ENCODE measurements at regions not wholly inside any gene's neighbourhood (a gene's known extent, or its start where the extent isn't known, plus 50 kb on each side); places are given as distances from the start of the nearest gene placed in this dataset.

DNA sequence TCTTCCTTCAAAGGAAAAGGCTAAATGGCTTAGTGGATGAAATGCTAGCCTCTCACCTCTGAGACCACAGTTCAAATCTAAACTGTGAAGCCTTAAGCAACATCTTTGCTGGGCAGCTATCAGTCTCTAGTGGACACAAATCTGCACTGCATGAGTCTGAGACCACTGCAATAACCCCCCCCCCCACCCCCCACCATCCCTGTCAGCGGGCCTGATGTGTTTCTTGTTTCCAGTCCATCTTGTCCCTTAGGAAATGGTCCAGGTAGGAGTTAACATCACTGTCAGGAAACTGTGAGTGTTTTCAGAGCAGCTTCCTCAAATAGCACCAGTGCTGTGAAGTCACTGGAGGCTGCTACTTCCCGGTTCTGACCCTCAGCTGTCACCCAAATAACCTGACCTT lies 140.6 kb upstream of the TMCO5A start:
- no peak for FAIRE-seq

DNA sequence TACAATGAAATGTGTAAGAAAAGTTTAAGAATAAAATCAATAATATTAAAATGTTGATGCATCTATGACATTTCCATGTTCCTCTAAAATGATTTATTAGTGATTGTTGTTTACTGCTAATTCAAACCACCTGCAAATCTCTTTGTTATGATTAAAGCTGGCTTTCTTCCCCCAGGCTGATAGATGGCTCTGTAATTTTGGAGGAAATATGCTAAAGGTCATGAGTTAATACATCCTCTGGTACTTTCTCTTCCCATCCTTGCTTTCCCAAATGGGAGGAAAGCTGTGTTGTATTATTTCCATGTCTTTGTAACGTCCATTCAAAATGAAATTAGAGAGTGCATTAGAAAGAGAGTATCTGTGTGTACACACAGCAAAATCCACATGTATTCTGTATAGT lies 139.5 kb upstream of the TMCO5A start:
- FAIRE-seq, result no peak

DNA sequence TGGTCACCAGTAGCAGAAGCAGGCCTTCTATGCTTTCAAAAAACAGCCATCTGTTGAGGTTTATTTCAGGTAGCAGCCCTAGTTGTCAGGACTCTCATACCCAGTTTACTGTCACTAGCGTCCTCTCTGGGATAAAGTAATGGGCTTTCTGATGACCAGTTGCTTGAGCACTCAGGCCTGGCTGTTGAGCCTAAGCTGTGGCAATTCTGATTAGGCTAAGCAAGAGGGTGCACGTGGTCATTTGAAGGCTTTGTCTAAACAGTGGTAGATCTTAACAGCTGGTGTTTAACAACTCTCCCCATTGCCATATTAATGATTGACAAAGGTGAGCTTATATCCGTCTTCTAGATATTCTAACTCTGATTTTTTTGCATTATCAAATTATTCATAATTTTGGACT lies 132.9 kb upstream of the TMCO5A start:
- no peak for FAIRE-seq

DNA sequence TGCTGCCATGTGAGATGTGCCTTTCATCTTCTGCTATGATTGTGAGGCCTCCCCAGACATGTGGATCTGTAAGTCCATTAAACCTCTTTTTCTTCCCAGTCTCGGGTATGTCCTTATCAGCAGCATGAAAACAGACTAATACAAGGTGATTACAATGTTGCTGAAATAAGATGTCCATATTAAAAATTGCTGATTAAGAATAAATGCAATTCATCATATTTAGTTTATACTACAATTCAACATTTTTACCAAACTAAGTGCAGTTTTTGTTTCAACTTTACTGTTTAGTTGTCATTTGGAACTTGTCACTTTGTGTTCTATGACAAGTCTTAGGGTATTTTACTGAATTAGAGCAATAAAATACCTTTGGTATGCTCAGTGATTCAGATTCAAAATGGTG lies 127.6 kb upstream of the TMCO5A start:
- FAIRE-seq, result no peak

DNA sequence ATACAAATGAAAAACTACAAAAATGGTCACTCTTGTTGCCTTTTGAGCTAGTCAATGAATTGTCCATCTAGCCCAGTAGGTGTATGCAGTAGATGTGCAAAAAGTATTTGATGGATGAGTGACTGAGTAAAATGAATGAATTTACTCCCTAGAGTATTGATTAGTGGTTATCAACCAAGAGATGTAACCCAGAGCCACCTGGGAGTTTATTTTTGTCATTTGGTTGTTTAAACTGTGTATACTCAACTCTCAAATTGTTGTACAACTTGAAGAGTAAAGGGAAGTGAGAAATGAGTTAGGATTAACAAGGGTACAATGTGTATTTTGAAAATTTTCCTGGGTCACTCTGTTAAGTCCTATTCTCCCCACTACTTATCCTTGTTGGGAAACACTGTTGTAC lies 124.1 kb upstream of the TMCO5A start:
- no peak for FAIRE-seq

DNA sequence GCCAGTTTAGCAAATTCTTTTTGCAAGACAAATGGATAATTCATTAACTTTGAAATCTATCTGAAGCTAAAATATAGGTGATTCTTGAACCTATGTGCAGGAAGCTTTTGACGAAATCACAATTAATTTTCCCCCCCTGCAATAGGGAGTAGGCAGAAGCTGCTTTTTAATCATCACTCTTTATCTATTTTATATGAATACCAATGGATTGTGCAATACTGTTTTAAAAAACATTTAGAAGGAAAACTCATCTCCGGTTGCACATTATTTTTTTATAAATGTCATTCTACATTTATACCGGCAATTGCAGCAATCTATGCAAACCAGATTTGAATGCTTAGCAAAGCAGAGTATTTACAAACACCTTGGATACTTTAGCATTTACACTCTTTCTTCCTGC lies 121.1 kb upstream of the TMCO5A start:
- FAIRE-seq, result no peak

DNA sequence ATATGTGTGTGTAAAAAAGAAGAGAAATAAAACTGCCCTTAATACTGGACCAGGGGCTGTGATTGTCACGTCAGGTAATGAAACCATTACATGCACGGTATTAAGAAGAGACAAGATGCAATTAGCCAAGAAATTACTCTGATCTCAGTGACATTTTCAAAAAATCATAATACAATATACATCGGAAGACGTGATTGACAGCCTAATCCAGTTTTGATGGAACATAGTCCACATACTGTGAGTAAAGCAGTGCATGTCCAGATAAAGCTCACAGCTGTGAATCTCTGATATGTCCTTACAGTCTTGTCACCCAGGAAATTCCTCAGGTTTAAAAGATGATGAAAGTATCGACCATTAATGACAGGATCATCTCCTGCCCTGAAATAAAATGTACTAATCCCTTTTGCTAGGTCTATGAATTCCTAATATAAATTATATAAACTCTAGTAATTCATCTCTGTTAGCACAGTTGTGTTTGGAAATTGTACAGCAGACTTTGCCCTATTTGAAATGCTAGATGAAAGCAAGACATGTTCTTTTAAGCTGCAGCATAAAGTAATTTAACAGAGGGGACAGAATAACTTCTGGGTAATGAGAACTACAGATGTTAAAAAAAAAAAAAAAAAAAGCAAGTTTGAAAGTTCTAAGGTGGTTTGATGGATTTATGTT lies 119.5 kb upstream of the TMCO5A start:
- FAIRE-seq, result no peak

DNA sequence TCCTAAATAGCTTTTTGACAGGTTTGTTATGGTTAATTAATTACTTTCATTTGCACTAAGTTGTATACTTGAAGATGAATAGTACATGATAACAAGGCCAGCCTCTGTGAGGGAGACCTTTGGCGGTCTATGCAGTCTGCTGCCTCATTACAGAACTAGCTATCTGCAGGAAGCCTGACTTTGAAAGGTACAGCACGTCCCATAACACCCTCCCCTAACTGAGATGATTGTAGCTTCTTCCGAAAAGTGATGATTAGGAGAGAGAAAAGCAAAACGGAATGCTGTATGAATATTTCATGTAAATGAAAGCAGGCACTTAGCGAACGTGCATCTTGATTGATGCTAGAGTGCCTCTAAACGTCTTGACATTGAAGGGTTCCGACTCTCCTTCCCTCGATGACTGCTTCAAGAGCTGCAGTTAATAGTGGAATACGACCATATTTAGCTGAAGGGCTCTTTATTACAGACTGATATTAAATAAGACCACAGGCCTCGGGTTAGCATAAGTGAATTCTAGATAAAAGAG lies 116.2 kb upstream of the TMCO5A start:
- FAIRE-seq, result no peak

DNA sequence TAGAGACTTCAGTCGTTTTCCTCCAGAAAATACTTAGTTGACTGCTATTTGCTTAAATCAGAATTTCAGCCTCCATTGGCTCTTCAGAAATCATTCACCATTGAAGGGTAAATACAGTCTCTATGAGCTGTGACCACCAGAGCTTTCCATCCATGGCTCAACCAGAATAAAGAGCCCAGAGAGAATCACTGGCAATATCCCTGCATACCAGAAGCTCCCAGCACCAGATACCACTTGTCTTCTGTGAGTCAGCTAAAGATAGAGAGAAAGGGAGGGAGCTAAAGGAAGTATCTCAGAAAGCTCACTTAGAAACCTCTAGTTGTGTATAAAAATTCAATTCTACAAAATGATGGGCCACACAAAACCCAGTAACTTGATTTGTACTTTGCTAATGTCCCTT lies 115.2 kb upstream of the TMCO5A start:
- no peak for FAIRE-seq

DNA sequence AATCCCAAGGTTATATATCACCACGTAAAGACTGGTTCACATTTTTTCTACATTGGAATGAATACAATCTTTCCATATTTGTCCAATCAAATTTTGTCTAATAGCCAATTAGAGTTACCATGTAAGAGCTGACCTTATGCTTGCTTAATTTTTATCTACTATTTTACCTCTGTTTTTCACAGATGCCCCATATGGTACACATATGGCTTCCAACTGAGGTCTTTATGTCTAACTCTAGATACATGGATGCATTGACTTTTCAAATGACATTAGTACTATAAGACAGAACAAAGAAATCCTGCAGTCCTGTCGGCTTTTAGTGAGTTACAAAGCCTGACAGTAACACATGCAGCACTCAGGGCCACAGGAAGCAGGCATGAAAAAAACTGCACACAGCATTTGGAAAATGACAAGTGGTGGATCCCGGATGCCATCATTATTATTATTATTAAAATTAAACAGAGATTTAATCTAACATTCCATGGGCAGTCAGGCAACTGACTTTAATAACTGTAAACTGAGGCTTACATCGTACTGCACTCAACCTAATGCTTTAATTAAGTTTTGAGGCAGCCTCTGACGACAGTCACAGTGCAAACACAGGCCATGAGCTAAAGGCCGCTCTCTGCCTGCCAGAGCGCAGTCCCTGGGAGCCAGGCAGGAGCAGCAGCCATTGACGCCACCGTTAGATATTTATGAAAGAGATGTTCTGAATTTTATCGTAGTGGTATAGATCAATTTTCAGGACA lies 113.9 kb upstream of the TMCO5A start:
- FAIRE-seq, result no peak

DNA sequence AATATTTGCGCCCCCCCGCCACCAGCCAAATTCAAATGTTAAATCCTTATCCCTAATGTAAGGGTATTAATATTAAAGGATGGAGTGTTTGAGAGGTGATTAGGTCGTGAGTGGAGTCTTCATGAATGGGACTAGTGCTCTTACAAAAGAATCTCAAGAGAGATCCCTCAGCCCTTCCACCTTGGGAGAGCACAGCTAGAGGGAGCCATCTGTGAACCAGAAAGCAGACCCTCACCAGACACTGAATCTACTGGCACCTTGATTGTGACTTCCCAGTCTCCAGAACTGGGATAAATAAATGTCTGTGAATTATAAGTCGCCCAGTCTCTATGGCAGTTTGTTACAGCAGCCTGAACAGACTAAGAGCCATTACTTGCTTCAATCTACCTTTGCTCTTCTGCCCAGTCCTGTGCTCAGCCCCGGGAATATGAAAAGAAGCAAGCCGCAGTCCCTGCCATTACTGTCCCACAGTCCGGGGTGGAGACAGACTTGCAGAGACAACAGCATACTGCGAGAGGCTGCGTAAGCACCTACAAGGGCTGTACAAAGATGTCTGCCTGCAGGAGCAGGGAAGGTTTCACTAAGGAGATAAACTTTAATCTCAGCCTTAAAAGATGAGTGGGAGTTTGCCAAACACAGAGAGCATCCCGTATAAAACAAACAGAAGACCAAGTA lies 110.7 kb upstream of the TMCO5A start:
- no peak for FAIRE-seq

DNA sequence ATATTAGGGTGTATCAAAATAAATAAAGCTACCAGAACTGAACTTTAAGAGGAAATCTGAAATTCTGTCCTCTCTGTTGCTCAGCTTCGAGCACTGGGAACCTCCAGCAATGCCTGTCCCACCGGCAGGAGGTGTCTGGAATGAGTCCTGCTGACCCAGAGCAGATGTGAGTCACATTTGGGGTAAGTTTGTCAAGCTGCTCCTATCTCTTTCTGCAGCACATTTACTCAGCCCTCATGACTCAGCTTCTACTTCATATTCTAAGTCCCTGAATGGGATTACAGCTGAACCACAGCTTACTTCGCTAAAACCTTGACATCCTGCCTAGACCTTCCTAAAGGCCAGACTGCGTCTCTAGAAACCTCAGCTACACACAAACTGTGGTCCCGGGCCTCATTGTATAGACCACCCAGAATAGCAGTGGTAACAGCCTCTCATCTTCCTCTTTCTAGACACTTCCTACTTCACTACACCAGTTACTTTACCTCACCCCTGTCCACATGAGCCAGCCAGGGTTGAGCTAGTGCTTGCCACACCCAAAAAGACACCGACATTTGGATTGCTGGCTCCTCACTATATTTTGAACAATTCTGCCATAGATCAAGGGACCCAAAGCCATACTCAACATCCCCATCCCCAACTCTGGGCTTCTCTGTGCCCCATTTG lies 109.6 kb upstream of the TMCO5A start:
- FAIRE-seq, result peak; percentile 93

DNA sequence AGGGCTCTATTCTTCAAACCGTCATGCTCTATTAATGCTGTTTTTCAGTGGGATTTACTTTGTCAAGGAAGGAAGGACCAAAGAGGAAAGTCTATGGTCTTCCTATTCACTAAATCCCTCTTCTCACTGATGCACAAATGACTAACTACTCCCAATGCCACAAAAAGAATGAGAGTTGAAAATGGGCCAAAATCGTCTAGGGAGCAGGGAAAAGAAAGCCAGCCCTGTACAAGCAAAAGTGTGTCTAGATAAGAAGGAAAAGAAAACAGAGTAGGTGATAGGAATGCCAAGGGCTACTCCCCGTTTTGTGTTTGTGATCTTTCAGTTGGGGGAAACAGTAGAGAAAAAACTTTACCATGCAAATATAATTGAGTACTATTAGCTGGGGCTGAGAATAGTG lies 97.2 kb upstream of the TMCO5A start:
- no peak for FAIRE-seq

DNA sequence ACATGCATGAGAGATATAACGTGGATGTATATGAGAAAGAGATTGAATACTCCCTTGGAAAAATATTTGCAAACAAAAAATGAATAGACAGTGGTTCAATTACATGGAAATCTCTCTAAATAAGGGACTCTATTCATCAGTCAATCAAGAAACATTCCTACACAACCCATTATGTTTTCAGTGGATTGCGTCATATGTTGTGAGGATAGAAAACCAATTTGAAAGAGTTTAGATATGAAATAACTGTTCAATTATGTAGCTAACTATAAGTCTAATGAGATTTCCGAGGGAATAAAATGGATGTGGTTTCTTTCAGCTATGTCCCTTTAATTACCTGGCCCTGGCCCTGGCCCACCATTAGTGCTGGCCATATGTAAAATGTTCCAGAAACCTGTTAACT lies 86.7 kb upstream of the TMCO5A start:
- FAIRE-seq, result no peak

DNA sequence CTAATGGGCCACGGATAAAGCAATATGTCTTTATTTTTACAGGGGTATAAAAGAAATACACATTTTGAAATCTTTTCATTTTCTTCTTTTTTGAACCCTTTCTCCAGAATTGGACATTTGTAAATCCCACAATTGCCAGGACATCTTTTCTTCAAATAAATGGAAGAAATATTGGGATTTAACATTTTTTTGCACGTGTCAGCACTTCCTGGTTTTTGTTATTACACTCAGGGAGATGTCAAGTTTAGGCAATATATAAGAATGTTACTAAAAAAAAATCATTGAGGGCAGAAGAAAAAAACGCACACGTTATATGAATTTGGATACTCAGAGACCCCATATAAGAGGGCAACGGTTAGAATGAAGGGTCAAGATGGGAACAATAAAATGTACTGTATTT lies 78.3 kb upstream of the TMCO5A start:
- no peak for FAIRE-seq

DNA sequence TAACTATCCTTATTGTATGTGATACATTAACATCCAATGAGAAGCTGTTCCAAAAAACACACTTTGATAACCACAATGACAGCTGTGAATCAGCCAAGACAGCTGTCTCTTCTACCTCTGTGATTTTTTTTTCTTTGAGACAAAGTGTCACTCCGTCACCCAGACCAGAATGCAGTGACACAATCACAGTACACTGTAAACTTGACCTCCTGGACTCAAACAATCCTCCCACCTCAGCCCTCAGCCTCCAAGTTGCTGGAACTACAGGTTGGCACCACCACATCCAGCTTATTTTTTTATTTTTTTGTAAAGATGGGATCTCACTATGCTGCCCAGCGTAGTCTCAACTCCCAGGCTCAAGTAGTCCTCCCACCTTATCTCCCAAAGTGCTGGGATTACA lies 73.5 kb upstream of the TMCO5A start:
- no peak for FAIRE-seq

DNA sequence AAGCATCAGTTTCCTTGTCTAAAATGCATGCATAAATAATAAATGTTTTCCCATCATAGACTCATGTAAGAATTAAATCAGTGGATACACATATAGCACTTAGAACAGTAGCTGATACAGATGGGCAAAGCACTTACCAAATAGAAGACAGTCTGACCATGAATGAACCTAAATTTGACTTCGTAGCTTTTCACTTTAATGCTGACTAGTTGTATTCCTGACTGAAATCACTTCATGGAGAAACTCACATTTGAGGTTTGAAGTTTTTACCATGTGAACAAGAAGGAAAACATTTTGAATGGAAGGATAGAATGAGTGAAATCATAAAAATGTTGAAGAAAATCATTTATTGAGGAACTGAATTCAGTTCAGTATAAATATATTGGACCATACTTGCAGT lies 68.8 kb upstream of the TMCO5A start:
- no peak for FAIRE-seq

DNA sequence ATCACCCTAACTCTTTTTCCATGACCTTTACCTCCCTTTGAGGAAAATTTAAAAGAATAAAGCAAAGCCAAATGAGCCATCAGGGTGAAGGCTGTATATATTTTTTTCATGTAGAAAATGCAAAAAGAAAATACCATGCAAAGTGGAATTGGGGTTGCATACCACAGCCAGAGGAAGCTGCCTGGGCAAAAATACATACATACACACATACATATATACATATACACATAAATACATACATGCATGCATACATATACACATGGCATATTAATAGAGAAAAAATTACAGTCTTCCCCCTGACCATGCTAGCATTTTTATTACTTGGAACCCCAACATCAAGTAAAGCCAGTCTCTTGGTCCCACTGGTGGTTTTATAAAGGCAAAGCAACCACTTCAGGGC lies 63.7 kb upstream of the TMCO5A start:
- no peak for FAIRE-seq

DNA sequence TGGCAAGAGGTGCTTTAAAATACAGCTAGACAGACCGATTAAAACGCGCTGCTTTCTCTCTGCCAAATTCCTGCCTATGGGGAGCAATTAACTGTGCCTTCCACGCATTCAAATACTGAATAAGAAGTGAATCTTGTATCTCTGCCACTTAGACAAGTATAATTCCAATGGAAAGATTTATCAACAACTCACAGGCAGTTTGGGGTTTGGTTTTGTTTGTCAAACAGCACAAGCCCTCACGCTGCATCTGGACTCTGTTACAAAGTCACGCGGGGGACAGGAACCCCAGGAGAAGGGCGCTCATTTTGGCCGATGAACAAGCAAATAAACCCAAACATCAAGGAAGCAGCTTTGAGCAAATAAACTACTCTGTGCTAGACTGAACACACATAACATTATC lies 61.8 kb upstream of the TMCO5A start:
- FAIRE-seq, result no peak

DNA sequence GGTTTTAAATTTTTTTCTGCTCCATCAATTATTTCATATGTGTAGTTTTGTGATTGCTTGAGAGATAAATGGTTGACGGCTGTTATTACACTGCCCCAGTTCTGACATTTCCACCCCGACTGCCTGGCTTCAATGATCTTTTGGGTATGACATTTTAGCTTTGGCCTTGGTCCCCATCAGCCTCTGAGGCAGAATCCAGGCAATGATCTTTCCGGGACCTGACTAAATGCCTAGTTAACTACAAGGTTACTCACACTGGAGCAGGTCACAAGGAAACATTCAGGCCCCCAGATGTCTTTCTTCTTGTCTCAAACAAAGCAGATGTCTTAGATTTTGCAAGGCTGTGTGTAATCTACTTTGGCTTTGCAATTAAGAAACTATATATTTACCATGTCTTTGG lies 61.1 kb upstream of the TMCO5A start:
- FAIRE-seq, result peak; percentile 96

DNA sequence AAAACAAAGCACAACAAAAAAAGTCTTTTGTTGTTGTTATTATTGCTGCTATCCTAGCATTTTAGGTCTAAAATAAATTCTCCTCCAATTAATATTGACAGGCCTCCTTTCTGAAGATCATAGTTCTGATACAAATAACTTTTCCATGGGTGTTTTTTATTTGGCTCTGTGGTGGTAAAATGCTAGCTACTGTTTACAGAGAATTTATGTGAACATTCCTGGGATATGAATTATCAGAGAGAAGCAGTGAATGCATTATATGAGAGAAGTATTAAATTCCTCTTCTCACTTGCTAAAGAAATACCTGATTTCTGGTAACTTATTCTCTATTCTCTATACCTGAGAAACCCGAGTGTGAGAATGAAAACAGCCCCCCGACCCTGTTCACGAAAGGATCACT lies 57.5 kb upstream of the TMCO5A start:
- no peak for FAIRE-seq

DNA sequence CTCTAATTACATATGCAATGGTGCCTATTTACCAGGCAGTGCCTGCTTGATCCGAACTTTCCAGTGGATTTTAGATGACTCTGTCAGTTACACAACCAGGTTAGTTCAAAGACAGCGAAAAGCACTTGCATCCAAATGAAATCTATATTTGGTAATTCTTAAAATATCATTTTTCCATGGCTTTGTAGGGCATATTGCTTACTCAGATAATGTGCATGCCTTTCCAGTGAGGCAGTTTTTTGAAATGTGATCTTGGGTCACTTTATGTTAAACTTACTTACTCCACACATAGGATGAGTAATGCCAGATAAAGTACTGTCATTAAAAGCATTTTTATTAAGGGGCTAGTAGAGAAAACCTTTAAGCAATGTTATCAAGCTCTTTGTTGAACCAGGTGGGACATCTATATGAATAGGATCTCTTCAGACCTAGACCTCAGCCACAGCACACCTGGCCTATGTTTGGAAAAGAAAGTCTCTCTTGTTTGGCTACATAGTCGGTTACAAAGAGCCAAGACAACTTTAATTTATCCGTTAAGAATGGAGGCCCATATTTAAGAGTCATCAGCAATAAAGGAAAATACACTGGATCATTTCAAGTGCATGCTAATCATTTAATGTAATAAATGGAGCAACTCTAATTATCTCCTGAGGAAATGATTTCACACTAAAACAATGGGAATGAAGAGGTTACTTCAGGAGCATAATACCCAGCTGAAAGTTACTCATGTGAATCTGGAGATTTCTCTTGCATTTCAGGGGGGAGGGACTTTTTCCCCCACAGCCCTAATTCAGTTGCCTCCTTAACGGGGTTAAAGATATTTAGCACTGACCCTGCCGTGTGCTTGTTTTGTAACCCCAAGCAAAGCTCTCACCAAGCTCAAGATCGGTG lies 56.3 kb upstream of the TMCO5A start:
- FAIRE-seq, result no peak
